Naive thymus-derived CD4-positive, alpha-beta T cell (primary cell): ENCODE measurements at regions not wholly inside any gene's neighbourhood (a gene's known extent, or its start where the extent isn't known, plus 50 kb on each side); places are given as distances from the start of the nearest gene placed in this dataset.
"Not testable (repeated sequence)": the region's sequence is repeated elsewhere in the genome, so short reads cannot be mapped to it uniquely, and the experiment has no call there.

ENCODE experiments used
- ATAC-seq: fragments of 150-1000 bp; cut with Tn5 transposase; 2 replicates; pipeline ENCODE4 v1.10.0; 2021; ENCODE audit warnings: mild to moderate bottlenecking, moderate library complexity
- CTCF ChIA-PET: fragments of 350-600 bp; sonication (Branson Sonifier 250); formaldehyde crosslinking; loops from one replicate; lab custom pipeline; 2021; ENCODE audit warnings: antibody characterized with exemption; lab: Charles Lee
- POLR2A ChIA-PET: fragments of 350-600 bp; sonication (Branson Sonifier 250); formaldehyde crosslinking; loops from one replicate; lab custom pipeline; 2021; ENCODE audit warnings: antibody characterized with exemption, inconsistent platforms; lab: Charles Lee
- DNase-seq, 9 donors: peaks; one replicate each; pipeline versions ENCODE4 v3.0.0 to v3.0.0-alpha.2; 2020 to 2022; ENCODE audit warnings: mixed read lengths in 1 of 9
- H3K27ac ChIP-seq: one replicate; pipeline ENCODE4 v1.7.0; 2013; ENCODE audit warnings: mild to moderate bottlenecking, low read depth, low read length, moderate library complexity
- H3K27me3 ChIP-seq, 2 donors: one replicate each; pipeline ENCODE4 v1.7.0; 2013; ENCODE audit warnings: low read length in 2 of 2, mild to moderate bottlenecking in 2 of 2, moderate library complexity in 2 of 2; ENCODE audit not compliant: control insufficient read depth in 2 of 2, insufficient read depth in 2 of 2
- H3K36me3 ChIP-seq, 3 experiments: 1 replicate in 2 of 3; 2 replicates in 1 of 3; pipeline ENCODE4 v1.7.0; 2013; ENCODE audit warnings: low read length in 3 of 3, mild to moderate bottlenecking in 3 of 3, moderate library complexity in 1 of 3; ENCODE audit not compliant: insufficient read depth in 3 of 3, control insufficient read depth in 2 of 3
- H3K4me1 ChIP-seq, 2 donors: one replicate each; pipeline ENCODE4 v1.7.0; 2013; ENCODE audit warnings: low read length in 2 of 2, mild to moderate bottlenecking in 2 of 2, moderate library complexity in 1 of 2; ENCODE audit not compliant: control insufficient read depth in 2 of 2, insufficient read depth in 2 of 2
- H3K4me3 ChIP-seq: 2 replicates; pipeline ENCODE4 v1.7.0; 2013; ENCODE audit warnings: mild to moderate bottlenecking, low read length
- H3K9me3 ChIP-seq, 3 experiments: 1 replicate in 2 of 3; 2 replicates in 1 of 3; pipeline ENCODE4 v1.7.0; 2013; ENCODE audit warnings: low read length in 3 of 3; ENCODE audit not compliant: control insufficient read depth in 2 of 3
- H3K27ac Mint-ChIP-seq, 9 donors: one replicate each; pipeline ENCODE4 v1.8.0; 2020 to 2022; ENCODE audit warnings: mixed read lengths in 9 of 9, mild to moderate bottlenecking in 8 of 9, moderate library complexity in 5 of 9, inconsistent platforms in 2 of 9
- H3K27me3 Mint-ChIP-seq, 5 donors: one replicate each; pipeline ENCODE4 v1.8.0; 2021 to 2022; ENCODE audit warnings: mixed read lengths in 5 of 5, mild to moderate bottlenecking in 1 of 5
- H3K36me3 Mint-ChIP-seq, 5 donors: one replicate each; pipeline ENCODE4 v1.8.0; 2020 to 2022; ENCODE audit warnings: mixed read lengths in 5 of 5, mild to moderate bottlenecking in 3 of 5, inconsistent platforms in 1 of 5
- H3K4me1 Mint-ChIP-seq, 7 donors: one replicate each; pipeline ENCODE4 v1.8.0; 2020 to 2022; ENCODE audit warnings: mixed read lengths in 7 of 7, mild to moderate bottlenecking in 3 of 7, inconsistent platforms in 1 of 7
- H3K4me3 Mint-ChIP-seq, 10 donors: one replicate each; pipeline ENCODE4 v1.8.0; 2020 to 2022; ENCODE audit warnings: mild to moderate bottlenecking in 10 of 10, mixed read lengths in 10 of 10, moderate library complexity in 6 of 10, inconsistent platforms in 2 of 10
- H3K9me3 Mint-ChIP-seq, 11 donors: one replicate each; pipeline ENCODE4 v1.8.0; 2020 to 2022; ENCODE audit warnings: mixed read lengths in 11 of 11, mild to moderate bottlenecking in 4 of 11, inconsistent platforms in 1 of 11, moderate library complexity in 1 of 11
- intact Hi-C, 2 donors: fragments of 100-400 bp; cut with micrococcal nuclease; formaldehyde crosslinking; loops; one replicate each; pipeline ENCODE4 v1.15.1; 2023

- ATAC-seq (no peak), DNase-seq (no peak)
- ChIA-PET CTCF (no interaction called here), POLR2A (no interaction called here)
- Mint-ChIP-seq H3K9me3 (peaks cover 0 to 52% (median 9%) of the 10 kb centered on the region in 11 donors), H3K27me3 (no peaks in the 10 kb centered on the region), H3K4me1 (no peaks in the 10 kb centered on the region), H3K27ac (no peak overlapping the region), H3K36me3 (peaks cover 0 to 7% (median 5%) of the 10 kb centered on the region in 5 donors), H3K4me3 (no peak overlapping the region)
- Histone ChIP-seq H3K4me3 (no peak overlapping the region), H3K4me1 (no peaks in the 10 kb centered on the region), H3K27me3 (no peaks in the 10 kb centered on the region), H3K9me3 (no peaks in the 10 kb centered on the region), H3K27ac (no peak overlapping the region), H3K36me3 (no peaks in the 10 kb centered on the region)
- intact Hi-C loops = no loop called here
Measured at GRCh38 chr6:121940728-121941127, 458.7 kb upstream of the HSF2 start.

- ChIA-PET POLR2A (no interaction called here), CTCF (no interaction called here)
- Histone ChIP-seq H3K27ac (no peak overlapping the region), H3K4me1 (no peaks in the 10 kb centered on the region), H3K27me3 (no peaks in the 10 kb centered on the region), H3K36me3 (no peaks in the 10 kb centered on the region), H3K4me3 (no peak overlapping the region), H3K9me3 (no peaks in the 10 kb centered on the region)
- peaks cover 0 to 4% (median 0%) of the 10 kb centered on the region in 5 donors for H3K27me3 Mint-ChIP-seq
- H3K4me1 Mint-ChIP-seq = no peaks in the 10 kb centered on the region
- peaks cover 0 to 7% (median 5%) of the 10 kb centered on the region in 5 donors for H3K36me3 Mint-ChIP-seq
- no peak overlapping the region for H3K4me3 Mint-ChIP-seq
- intact Hi-C loops = no loop called here
- H3K27ac Mint-ChIP-seq = no peak overlapping the region
- ATAC-seq = no peak
- no peak for DNase-seq
- peaks cover 0 to 39% (median 9%) of the 10 kb centered on the region in 11 donors for H3K9me3 Mint-ChIP-seq
Measured at GRCh38 chr6:121944354-121944753, 455.1 kb upstream of the HSF2 start.

DNA sequence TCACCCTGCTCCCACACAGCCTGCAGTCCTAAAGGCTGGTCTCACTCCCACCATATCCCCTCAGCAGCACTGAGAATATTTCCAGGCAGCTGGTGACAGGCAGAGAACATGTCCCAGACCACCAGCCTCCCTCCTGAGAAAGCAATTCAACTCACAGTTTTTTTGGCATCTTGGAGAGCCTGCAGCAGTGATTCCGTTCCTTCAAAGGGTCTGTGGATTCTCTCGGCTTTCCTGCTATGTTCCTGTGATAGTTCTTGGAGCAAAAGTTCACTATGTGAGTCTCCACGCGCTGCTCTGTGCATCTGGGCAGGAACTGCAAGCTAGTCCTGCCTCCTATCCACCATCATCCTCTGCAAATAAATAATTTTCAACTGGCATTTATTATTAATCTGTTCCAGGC lies 448.3 kb upstream of the HSF2 start:
- intact Hi-C loops = no loop called here
- H3K4me3 ChIP-seq = no peak overlapping the region
- POLR2A ChIA-PET = no interaction called here
- Mint-ChIP-seq H3K27ac (no peak overlapping the region), H3K4me1 (no peaks in the 10 kb centered on the region), H3K9me3 (peaks cover 0 to 12% (median 0%) of the 10 kb centered on the region in 11 donors), H3K4me3 (no peak overlapping the region), H3K36me3 (peaks cover 0 to 4% (median 0%) of the 10 kb centered on the region in 5 donors), H3K27me3 (peaks cover 0 to 11% (median 3%) of the 10 kb centered on the region in 5 donors)
- no peaks in the 10 kb centered on the region for H3K9me3 ChIP-seq
- DNase-seq (no peak), ATAC-seq (no peak)
- no peaks in the 10 kb centered on the region for H3K27me3 ChIP-seq
- CTCF ChIA-PET = no interaction called here
- H3K4me1 ChIP-seq = no peaks in the 10 kb centered on the region
- H3K27ac ChIP-seq = no peak overlapping the region
- H3K36me3 ChIP-seq = no peaks in the 10 kb centered on the region

DNA sequence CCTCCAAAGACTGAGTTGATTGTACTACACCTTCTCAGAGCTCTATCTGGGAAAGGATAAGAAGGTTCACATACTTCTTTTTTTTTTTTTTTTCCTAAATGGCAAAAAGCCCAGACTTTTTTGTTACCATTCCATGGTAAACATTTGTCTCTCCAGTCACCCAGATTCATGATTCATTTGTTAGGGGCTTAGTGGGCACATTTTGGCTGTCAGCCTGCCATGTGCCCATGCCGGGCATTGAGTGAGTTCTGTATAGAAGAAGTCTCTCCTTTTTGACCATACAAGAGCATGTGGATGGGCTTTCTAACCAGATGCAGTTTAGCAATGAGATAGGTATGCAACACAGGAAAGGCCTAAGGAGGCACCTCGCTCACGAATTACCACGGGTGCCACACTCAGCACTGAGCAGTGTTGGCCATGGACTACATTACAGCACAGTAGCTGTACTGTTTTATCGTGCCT lies 447.5 kb upstream of the HSF2 start:
- Mint-ChIP-seq H3K27ac (no peak overlapping the region), H3K4me3 (no peak overlapping the region), H3K27me3 (peaks cover 0 to 11% (median 2%) of the 10 kb centered on the region in 5 donors), H3K36me3 (peaks cover 0 to 4% (median 0%) of the 10 kb centered on the region in 5 donors), H3K4me1 (no peaks in the 10 kb centered on the region), H3K9me3 (peaks cover 0 to 12% (median 0%) of the 10 kb centered on the region in 11 donors)
- DNase-seq (no peak), ATAC-seq (no peak)
- Histone ChIP-seq H3K4me1 (no peaks in the 10 kb centered on the region), H3K9me3 (no peaks in the 10 kb centered on the region), H3K4me3 (no peak overlapping the region), H3K36me3 (no peaks in the 10 kb centered on the region), H3K27ac (no peak overlapping the region), H3K27me3 (no peaks in the 10 kb centered on the region)
- intact Hi-C loops = no loop called here
- ChIA-PET POLR2A (no interaction called here), CTCF (no interaction called here)

- H3K27ac ChIP-seq, H3K36me3 ChIP-seq, H3K27me3 ChIP-seq, ATAC-seq, H3K4me3 ChIP-seq, H3K4me3 Mint-ChIP-seq, H3K4me1 ChIP-seq, H3K27ac Mint-ChIP-seq, CTCF ChIA-PET, DNase-seq, H3K36me3 Mint-ChIP-seq, H3K9me3 ChIP-seq, POLR2A ChIA-PET: not testable (repeated sequence)
- peaks cover 0 to 10% (median 0%) of the 10 kb centered on the region in 11 donors for H3K9me3 Mint-ChIP-seq
- H3K4me1 Mint-ChIP-seq = peaks cover 0 to 28% (median 20%) of the 10 kb centered on the region in 7 donors
- intact Hi-C loops = loop anchor here in 1 of 2 donors (5.0 kb wide), 1 partner anchor 518 kb away; the partner anchor contains the start of gene GJA1
- H3K27me3 Mint-ChIP-seq = peaks cover 0 to 11% (median 0%) of the 10 kb centered on the region in 5 donors
Measured at GRCh38 chr6:121955401-121955800, 444.1 kb upstream of the HSF2 start.

GRCh38 chr6:121956782-121957181 lies 442.7 kb upstream of the HSF2 start:
- peaks cover 0 to 11% (median 0%) of the 10 kb centered on the region in 5 donors for H3K27me3 Mint-ChIP-seq
- no peak overlapping the region for H3K4me3 ChIP-seq
- POLR2A ChIA-PET = no interaction called here
- H3K27ac Mint-ChIP-seq = no peak overlapping the region
- H3K36me3 Mint-ChIP-seq = peaks cover 0 to 4% (median 0%) of the 10 kb centered on the region in 5 donors
- H3K4me3 Mint-ChIP-seq = no peak overlapping the region
- ATAC-seq (no peak), DNase-seq (no peak)
- H3K9me3 ChIP-seq = no peaks in the 10 kb centered on the region
- no peak overlapping the region for H3K27ac ChIP-seq
- peaks cover 0 to 7% of the 10 kb centered on the region in 2 donors for H3K4me1 ChIP-seq
- no peaks in the 10 kb centered on the region for H3K27me3 ChIP-seq
- no peaks in the 10 kb centered on the region for H3K36me3 ChIP-seq
- intact Hi-C loops = loop anchor here in 1 of 2 donors (5.0 kb wide), 1 partner anchor 519 kb away; the partner anchor contains the start of gene GJA1
- CTCF ChIA-PET = no interaction called here
- H3K4me1 Mint-ChIP-seq = peaks cover 0 to 42% (median 30%) of the 10 kb centered on the region in 7 donors
- peaks cover 0 to 10% (median 0%) of the 10 kb centered on the region in 11 donors for H3K9me3 Mint-ChIP-seq

GRCh38 chr6:121959501-121959900 lies 440.0 kb upstream of the HSF2 start:
- Mint-ChIP-seq H3K27ac (peak overlapping the region in 4 of 9 donors; percentile 34 to 49 (median 42)), H3K27me3 (peaks cover 0 to 1% (median 0%) of the 10 kb centered on the region in 5 donors), H3K4me1 (peaks cover 0 to 42% (median 30%) of the 10 kb centered on the region in 7 donors), H3K9me3 (peaks cover 0 to 4% (median 0%) of the 10 kb centered on the region in 11 donors), H3K4me3 (peak overlapping the region in 8 of 10 donors; percentile 10 to 89 (median 69)), H3K36me3 (peaks cover 0 to 4% (median 0%) of the 10 kb centered on the region in 5 donors)
- no peaks in the 10 kb centered on the region for H3K9me3 ChIP-seq
- ChIA-PET CTCF (interaction anchor here (0.6 kb wide), 1 partner anchor 254 kb away, joined by 4 read pairs; no protein-coding TSS in a partner anchor), POLR2A (interaction anchor here (0.7 kb wide), 1 partner anchor 341 kb away, joined by 3 read pairs; no protein-coding TSS in a partner anchor)
- no peak overlapping the region for H3K4me3 ChIP-seq
- ATAC-seq (peak; percentile 60), DNase-seq (peak in 7 of 9 donors; percentile 9 to 59 (median 37))
- intact Hi-C loops = loop anchor here in 1 of 2 donors (5.0 kb wide), 1 partner anchor 522 kb away; the partner anchor contains the start of gene GJA1
- no peaks in the 10 kb centered on the region for H3K27me3 ChIP-seq
- peaks cover 0 to 7% of the 10 kb centered on the region in 2 donors for H3K4me1 ChIP-seq
- no peak overlapping the region for H3K27ac ChIP-seq
- no peaks in the 10 kb centered on the region for H3K36me3 ChIP-seq
